Spinal cord (tissue), 9 donors: ENCODE measurements at regions not wholly inside any gene's neighbourhood (a gene's known extent, or its start where the extent isn't known, plus 50 kb on each side); places are given as distances from the start of the nearest gene placed in this dataset.

ENCODE experiments used
- DNase-seq, 6 donors: peaks; one replicate each; pipeline versions ENCODE4 v3.0.0 to v3.0.0-alpha.2; 2013 to 2015; ENCODE audit warnings: low spot score in 6 of 6, low read depth in 4 of 6
- H3K27ac ChIP-seq: one replicate; pipeline ENCODE4 v1.5.1; 2013; ENCODE audit warnings: low read depth, low read length, control low read depth
- H3K27me3 ChIP-seq: one replicate; pipeline ENCODE4 v1.6.1; 2013; ENCODE audit warnings: low read length; ENCODE audit not compliant: control insufficient read depth, insufficient read depth
- H3K36me3 ChIP-seq: one replicate; pipeline ENCODE4 v1.6.1; 2013; ENCODE audit warnings: low read length; ENCODE audit not compliant: control insufficient read depth, insufficient read depth
- H3K4me1 ChIP-seq: one replicate; pipeline ENCODE4 v1.6.1; 2013; ENCODE audit warnings: low read length; ENCODE audit not compliant: control insufficient read depth, insufficient read depth
- H3K4me3 ChIP-seq: one replicate; pipeline ENCODE4 v1.5.1; 2013; ENCODE audit warnings: low read depth, low read length, control low read depth
- H3K9me3 ChIP-seq: one replicate; pipeline ENCODE4 v1.6.1; 2013; ENCODE audit warnings: low read length; ENCODE audit not compliant: control insufficient read depth, insufficient read depth
- WGBS: methylation state at CpG from one replicate; pipeline ENCODE4 v1.1.5; 2013; ENCODE audit warnings: missing lambda C conversion rate; ENCODE audit not compliant: insufficient coverage; 5-methylcytosine and 5-hydroxymethylcytosine counted together
- donor health status: healthy.

GRCh38 chr5:66234241-66234640, 90.1 kb downstream of the SREK1 start:
- no peak overlapping the region for H3K4me3 ChIP-seq
- no peaks in the 10 kb centered on the region for H3K4me1 ChIP-seq
- H3K36me3 ChIP-seq = no peaks in the 10 kb centered on the region
- DNase-seq = no peak
- H3K9me3 ChIP-seq = no peaks in the 10 kb centered on the region
- no peak overlapping the region for H3K27ac ChIP-seq
- no peaks in the 10 kb centered on the region for H3K27me3 ChIP-seq
- 85% methylated on average over 6 of the region's 8 CpGs for WGBS

DNA sequence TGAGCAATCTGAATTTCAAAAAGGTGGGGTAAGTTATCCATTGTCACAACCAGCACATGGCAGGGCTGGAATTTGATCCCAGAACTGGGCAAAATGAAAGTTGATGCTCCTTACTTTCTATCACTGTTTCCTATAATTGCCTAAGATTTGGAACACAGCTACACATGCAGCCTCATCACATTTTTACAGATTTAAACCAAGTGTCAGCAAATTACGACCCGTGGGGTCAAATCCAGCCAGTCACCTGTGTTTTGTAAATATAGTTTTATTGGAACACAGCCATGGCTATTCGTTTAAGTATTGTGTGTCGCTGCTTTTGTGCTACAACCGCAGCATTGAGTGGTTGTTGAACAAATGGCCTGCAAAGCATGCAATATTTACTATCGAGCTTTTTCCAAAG, 94.3 kb downstream of the SREK1 start:
- Histone ChIP-seq H3K36me3 (no peaks in the 10 kb centered on the region), H3K27ac (no peak overlapping the region), H3K4me3 (no peak overlapping the region), H3K27me3 (no peaks in the 10 kb centered on the region), H3K4me1 (peaks cover 3% of the 10 kb centered on the region), H3K9me3 (no peaks in the 10 kb centered on the region)
- DNase-seq = no peak
- 87% methylated on average over 3 of the region's 6 CpGs for WGBS

GRCh38 chr5:66239034-66239433, 94.9 kb downstream of the SREK1 start:
- Histone ChIP-seq H3K9me3 (no peaks in the 10 kb centered on the region), H3K27ac (no peak overlapping the region), H3K4me1 (peaks cover 3% of the 10 kb centered on the region), H3K27me3 (no peaks in the 10 kb centered on the region), H3K4me3 (no peak overlapping the region), H3K36me3 (no peaks in the 10 kb centered on the region)
- WGBS = no CpG with 5 or more reads among the region's 1 CpG
- peak in 2 of 6 donors; percentile 11 to 63 for DNase-seq

DNA sequence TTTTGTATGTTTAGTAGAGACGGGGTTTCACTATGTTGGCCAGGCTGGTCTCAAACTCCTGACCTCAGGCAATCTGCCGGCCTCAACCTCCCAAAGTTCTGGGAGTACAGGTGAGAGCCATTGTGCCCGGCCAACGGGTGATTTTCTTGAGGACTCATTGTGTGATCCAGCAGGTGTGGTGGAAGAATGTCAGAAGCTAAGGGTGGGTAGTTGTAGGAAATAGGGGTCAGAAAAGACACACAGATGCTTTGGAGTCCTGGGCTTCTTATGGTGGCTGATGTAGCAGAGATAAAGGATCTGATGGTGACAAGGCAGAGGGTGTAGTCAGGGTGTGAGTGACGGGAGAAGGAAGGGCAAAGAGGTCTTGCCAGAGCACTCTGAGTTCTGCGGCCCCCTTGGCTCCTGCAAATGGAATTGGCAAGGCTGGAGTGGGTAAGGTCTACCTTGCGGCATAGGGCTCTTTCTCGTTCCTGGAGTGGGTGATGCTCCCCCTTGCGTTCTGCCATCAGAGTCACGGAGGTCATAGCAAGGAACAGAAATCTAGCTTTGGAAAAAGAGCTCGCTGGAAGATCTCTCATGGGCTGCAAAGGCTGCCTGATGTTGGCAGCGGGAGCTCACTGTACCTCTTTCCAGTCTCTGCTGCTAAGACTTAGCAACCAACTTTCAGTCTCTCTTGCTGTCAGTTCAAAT, 97.2 kb downstream of the SREK1 start:
- DNase-seq = no peak
- H3K4me3 ChIP-seq = no peak overlapping the region
- H3K9me3 ChIP-seq = no peaks in the 10 kb centered on the region
- H3K27me3 ChIP-seq = no peaks in the 10 kb centered on the region
- 89% methylated on average over 12 of the region's 12 CpGs for WGBS
- H3K4me1 ChIP-seq = peaks cover 3% of the 10 kb centered on the region
- no peaks in the 10 kb centered on the region for H3K36me3 ChIP-seq
- no peak overlapping the region for H3K27ac ChIP-seq

- H3K27me3 ChIP-seq = no peaks in the 10 kb centered on the region
- H3K36me3 ChIP-seq = no peaks in the 10 kb centered on the region
- no peaks in the 10 kb centered on the region for H3K9me3 ChIP-seq
- 49% methylated on average over 4 of the region's 5 CpGs for WGBS
- H3K4me3 ChIP-seq = no peak overlapping the region
- H3K4me1 ChIP-seq = peaks cover 3% of the 10 kb centered on the region
- no peak overlapping the region for H3K27ac ChIP-seq
- no peak for DNase-seq
These were observed 98.1 kb downstream of the SREK1 start for GRCh38 chr5:66242050-66242715.

GRCh38 chr5:66246608-66247007, 102.5 kb downstream of the SREK1 start:
- Histone ChIP-seq H3K4me1 (no peaks in the 10 kb centered on the region), H3K27ac (no peak overlapping the region), H3K27me3 (no peaks in the 10 kb centered on the region), H3K9me3 (no peaks in the 10 kb centered on the region), H3K4me3 (no peak overlapping the region), H3K36me3 (no peaks in the 10 kb centered on the region)
- DNase-seq = no peak
- WGBS = 84% methylated on average over 4 of the region's 6 CpGs

DNA sequence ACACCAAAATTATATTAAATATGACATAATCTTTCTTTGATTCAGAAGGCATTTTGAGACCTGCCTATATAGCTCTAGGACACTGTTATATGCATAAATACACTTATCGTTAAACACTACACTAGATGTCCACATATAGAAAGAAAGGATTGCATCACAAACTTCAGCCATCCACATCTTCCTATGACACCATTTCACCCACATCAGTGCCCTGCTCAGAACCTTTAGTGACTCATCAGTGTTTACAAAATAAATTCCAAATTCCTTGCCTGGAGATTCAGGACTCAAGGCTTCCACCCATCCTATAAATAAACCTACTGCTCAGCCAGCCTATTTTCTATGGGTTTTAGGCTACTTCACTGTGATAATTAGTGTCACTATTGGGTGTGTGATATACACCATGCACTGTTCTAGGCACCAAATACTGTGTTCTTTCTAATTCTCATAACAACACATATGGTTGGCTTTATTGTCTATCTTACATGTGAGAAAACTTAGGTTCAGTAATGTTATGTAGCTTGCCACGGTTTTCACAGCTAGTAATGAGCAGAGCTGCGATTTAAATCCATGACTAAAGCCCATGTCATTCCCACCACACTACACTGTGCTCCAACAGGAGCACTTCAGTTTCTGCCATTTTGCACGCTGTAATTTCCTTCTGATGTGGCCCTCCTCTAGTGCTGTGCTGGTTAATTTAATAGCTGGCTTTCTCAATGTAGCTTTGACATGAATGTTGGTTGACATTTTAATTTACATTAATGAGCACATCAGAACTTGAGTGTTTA, 103.3 kb downstream of the SREK1 start:
- Histone ChIP-seq H3K4me1 (no peaks in the 10 kb centered on the region), H3K9me3 (no peaks in the 10 kb centered on the region), H3K27ac (no peak overlapping the region), H3K4me3 (no peak overlapping the region), H3K27me3 (no peaks in the 10 kb centered on the region), H3K36me3 (no peaks in the 10 kb centered on the region)
- DNase-seq = no peak
- WGBS = 89% methylated on average over 1 of the region's 4 CpGs

DNA sequence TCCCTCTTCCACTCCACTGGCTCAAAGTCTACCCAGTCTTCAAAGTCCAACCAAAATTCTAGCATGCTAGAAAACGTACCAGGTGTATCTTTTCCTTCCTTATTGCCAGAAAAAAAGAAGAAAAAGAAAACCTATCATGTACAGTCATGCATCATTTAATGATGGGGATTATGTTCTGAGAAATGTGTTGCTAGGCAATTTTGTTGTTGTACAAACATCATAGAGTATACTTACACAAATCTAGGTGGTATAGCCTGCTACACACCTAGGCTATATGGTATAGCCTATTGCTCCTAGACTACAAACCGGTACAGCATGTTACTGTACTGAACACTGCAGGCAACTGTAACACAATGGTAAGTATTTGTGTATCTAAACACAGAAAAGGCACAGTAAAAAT, 104.8 kb downstream of the SREK1 start:
- no peaks in the 10 kb centered on the region for H3K27me3 ChIP-seq
- no peak overlapping the region for H3K4me3 ChIP-seq
- no peak overlapping the region for H3K27ac ChIP-seq
- H3K4me1 ChIP-seq = no peaks in the 10 kb centered on the region
- H3K36me3 ChIP-seq = no peaks in the 10 kb centered on the region
- H3K9me3 ChIP-seq = no peaks in the 10 kb centered on the region
- DNase-seq = no peak
- no CpG with 5 or more reads among the region's 2 CpGs for WGBS

DNA sequence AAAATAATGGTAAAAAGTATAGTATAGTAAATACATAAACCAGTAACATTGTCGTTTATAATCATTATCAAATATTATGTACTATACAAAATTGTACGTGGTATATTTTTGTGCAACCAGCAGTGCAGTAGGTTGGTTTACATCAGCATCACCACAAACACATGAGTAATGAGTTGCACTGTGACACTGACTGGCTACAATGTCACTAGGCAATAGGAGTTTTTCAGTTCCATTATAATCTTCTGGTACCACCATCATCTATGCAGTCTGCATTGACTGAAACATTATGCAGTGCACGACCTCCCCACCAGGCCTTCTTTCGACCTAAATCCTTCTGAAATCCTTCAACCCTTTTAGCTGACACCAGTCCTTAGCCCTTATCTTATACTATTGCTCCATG, 105.8 kb downstream of the SREK1 start:
- no peaks in the 10 kb centered on the region for H3K9me3 ChIP-seq
- H3K36me3 ChIP-seq = no peaks in the 10 kb centered on the region
- no peak overlapping the region for H3K4me3 ChIP-seq
- H3K27ac ChIP-seq = no peak overlapping the region
- H3K27me3 ChIP-seq = no peaks in the 10 kb centered on the region
- 59% methylated on average over 2 of the region's 4 CpGs for WGBS
- DNase-seq = no peak
- no peaks in the 10 kb centered on the region for H3K4me1 ChIP-seq
